ENCODE measurements at regions not wholly inside any gene's neighbourhood (a gene's known extent, or its start where the extent isn't known, plus 50 kb on each side); places are given as distances from the start of the nearest gene placed in this dataset.

DNA sequence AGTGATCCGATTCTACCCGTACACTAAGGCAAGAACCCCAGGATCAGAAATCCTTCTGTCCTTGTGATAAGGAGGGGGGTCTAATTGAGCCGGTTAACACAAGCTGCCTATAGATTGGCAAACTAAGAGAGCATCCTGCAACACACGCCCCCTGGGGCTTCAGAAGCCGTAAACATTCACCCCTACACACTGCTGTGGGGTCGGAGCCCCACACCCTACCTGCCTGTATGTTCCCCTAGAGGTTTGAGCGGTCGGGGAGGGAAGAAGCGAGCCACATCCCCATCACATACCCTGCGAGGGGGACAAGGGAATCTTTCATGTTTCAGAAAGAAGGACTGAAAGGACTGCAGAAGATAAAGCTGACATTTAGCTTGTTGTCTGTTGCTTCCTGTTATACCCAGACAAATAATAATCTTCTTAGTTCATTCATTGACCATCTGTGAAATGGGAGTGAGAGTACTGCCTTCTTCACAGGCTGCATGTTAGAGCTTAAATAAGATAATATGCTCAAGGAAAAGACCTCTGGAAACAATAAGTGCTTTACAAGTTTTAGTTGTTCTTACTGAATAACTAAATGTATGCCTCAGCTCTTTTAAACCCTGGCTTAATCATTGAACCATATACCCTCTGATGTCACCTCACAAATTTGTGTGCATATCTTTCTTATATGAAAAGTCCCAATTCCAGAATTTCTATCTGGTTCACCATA lies 74.2 kb upstream of the RNF217 start:
- TF ChIP-seq, protein P1, sequence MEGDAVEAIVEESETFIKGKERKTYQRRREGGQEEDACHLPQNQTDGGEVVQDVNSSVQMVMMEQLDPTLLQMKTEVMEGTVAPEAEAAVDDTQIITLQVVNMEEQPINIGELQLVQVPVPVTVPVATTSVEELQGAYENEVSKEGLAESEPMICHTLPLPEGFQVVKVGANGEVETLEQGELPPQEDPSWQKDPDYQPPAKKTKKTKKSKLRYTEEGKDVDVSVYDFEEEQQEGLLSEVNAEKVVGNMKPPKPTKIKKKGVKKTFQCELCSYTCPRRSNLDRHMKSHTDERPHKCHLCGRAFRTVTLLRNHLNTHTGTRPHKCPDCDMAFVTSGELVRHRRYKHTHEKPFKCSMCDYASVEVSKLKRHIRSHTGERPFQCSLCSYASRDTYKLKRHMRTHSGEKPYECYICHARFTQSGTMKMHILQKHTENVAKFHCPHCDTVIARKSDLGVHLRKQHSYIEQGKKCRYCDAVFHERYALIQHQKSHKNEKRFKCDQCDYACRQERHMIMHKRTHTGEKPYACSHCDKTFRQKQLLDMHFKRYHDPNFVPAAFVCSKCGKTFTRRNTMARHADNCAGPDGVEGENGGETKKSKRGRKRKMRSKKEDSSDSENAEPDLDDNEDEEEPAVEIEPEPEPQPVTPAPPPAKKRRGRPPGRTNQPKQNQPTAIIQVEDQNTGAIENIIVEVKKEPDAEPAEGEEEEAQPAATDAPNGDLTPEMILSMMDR (conservative IDR thresholded peaks at IDR 0.05; ENCODE audit: control insufficient read depth, insufficient read depth, low read depth, low read length): no peak

DNA sequence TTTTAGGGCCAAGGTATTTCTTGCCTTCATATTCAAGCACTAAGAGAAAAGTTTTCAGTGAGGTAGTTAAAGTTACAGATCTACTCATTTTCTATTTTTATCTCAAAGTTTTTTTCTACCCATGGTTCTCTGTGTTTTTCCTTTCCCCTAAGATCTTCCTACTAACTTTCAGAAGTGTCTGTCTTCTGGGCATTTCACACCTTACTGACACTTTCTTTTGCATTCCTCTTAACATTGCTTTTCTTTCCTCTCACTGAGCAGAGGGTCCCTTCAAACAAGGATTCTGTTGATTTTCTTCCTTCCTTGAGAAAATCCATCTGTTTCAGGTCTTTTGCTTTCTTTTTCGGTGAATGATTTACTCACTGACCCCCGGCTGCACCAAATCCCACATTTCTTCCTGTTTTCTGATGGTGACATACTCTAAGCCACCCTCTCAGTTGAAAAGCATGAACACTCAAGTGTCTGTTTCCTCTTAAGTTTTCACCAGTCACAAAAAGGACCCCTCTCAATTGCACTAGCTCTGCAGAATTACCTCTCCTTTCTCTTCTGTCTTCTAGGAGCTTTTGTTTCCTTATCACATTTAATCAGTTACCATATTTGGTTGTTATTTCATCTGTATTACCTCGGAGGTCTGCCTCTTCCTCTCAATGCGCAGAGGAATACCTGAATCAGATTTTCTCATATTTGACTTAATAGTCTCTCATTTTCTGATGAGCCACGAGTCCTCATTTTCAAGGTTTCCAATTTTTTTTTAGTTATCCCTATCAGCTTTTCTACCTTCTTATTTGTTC lies 73.5 kb upstream of the RNF217 start:
- DNase-seq (ENCODE audit: low read depth): peak; percentile 7
- no peak overlapping the region for H3K4me3 ChIP-seq (ENCODE audit: control insufficient read depth, low read depth, low read length)
- TF ChIP-seq, protein P1 (conservative IDR thresholded peaks at IDR 0.05; ENCODE audit: control insufficient read depth, insufficient read depth, low read depth, low read length): no peak

More for the DNA sequence above, 74.2 kb upstream of the RNF217 start:
- H3K4me3 ChIP-seq (ENCODE audit: control insufficient read depth, low read depth, low read length): no peak overlapping the region
- no peak for DNase-seq (ENCODE audit: low read depth)

DNA sequence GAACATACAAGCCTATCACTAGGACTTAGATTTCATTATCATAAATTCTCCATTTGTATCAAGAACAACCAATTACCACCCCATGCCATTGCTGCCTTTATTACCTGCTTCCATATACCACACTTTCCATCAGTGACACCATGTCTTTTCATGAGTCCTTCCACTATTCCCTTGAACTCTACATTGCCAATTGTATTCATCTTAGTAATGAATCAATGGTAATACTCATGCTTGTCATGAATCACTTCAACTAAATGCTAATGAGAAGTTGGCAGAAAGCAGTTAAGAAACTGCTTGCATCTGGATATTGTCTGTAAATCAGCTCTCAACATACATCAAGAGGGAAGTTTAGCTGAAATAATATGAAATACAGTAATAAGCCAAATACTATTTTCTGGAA lies 61.2 kb upstream of the RNF217 start:
- DNase-seq (ENCODE audit: low read depth): peak; percentile 28

DNA sequence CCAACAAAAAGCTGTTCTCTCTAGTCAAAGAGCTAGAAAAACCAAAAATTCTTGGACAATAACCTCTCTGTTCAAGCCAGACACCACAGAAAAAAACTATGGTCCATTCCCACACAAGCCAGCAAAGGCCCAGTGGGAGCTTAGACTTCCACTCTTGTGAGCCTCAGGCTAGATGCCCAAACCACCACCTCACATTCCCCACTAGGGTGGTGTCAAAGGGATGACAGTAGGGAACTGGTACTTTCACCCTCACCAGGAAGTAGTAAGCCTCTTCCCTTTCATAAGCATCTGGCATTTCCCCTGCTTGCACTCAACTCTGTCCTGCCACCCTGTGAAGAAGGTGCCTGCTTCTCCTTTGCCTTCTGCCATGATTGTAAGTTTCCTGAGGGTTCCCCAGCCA lies 58.4 kb upstream of the RNF217 start:
- no peak overlapping the region for H3K4me3 ChIP-seq (ENCODE audit: control insufficient read depth, low read depth, low read length)
- TF ChIP-seq, protein P1 (conservative IDR thresholded peaks at IDR 0.05; ENCODE audit: control insufficient read depth, insufficient read depth, low read depth, low read length): no peak
- DNase-seq (ENCODE audit: low read depth): no peak

More for the DNA sequence above, 61.2 kb upstream of the RNF217 start:
- H3K4me3 ChIP-seq (ENCODE audit: control insufficient read depth, low read depth, low read length): no peak overlapping the region
- TF ChIP-seq, protein P1 (conservative IDR thresholded peaks at IDR 0.05; ENCODE audit: control insufficient read depth, insufficient read depth, low read depth, low read length): no peak

DNA sequence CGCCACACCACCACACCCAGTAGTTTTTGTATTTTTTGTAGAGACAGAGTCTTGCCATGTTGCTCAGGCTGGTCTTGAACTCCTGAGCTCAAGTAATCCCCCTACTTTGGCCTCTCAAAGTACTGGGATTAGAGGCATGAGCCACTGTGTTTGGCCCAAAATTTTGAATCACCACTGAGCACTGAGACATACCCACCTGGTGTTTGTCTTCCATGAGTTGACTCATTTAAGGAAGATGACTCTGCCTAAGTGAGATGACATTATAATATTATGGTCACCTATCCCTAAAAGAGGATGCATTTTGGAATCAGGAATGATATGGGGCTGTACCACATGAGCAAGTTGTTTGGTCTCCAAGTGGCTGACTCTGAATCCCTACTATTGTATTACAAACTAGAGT lies 54.6 kb upstream of the RNF217 start:
- no peak overlapping the region for H3K4me3 ChIP-seq (ENCODE audit: control insufficient read depth, low read depth, low read length)
- DNase-seq (ENCODE audit: low read depth): no peak
- TF ChIP-seq, protein P1 (conservative IDR thresholded peaks at IDR 0.05; ENCODE audit: control insufficient read depth, insufficient read depth, low read depth, low read length): no peak

Measured in fibroblast of mammary gland (primary cell).